OCI-LY1 (cell line): ENCODE measurements at regions not wholly inside any gene's neighbourhood (a gene's known extent, or its start where the extent isn't known, plus 50 kb on each side); places are given as distances from the start of the nearest gene placed in this dataset.

ENCODE experiments used
- EZH2 ChIP-seq: fragments of 200-600 bp; sonication (generic), shearing (Covaris generic); IDR thresholded peaks from 2 replicates; pipeline ENCODE4 v1.8.0; 2017; ENCODE audit warnings: borderline replicate concordance, mixed run types, mild to moderate bottlenecking, antibody characterized with exemption, low read length, moderate library complexity, mixed read lengths
- TF ChIP-seq, protein P1 (sequence below): fragments of 200-600 bp; sonication (generic), shearing (Covaris generic); IDR thresholded peaks from 2 replicates; pipeline ENCODE4 v1.5.1; 2017; ENCODE audit warnings: mild to moderate bottlenecking, antibody characterized with exemption, low read length, moderate library complexity, mixed read lengths

DNA sequence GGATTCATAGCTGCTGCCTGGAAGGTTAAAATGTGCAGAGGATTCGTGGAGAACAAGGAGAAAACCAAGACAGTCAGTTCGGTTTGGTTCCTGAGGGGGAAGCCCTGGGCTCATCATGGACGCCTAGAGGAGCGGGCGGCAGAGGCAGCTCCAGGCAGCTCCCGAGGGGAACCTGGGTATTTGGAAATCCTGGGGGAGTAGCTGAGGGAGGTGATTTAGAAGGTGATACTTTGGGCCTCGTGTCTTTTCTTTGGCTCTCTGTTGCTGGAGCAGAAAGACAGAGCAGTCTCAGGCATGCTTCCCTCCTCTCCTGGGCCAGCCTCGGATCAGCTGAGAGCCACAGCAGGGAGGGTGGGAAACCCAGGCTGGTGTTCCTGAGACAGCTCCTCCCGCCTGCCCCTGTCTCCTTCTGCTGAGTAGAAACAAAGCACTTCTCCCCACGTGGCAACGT lies 139.5 kb downstream of the DLL1 start:
- TF ChIP-seq EZH2: no peak
- TF ChIP-seq, protein P1, sequence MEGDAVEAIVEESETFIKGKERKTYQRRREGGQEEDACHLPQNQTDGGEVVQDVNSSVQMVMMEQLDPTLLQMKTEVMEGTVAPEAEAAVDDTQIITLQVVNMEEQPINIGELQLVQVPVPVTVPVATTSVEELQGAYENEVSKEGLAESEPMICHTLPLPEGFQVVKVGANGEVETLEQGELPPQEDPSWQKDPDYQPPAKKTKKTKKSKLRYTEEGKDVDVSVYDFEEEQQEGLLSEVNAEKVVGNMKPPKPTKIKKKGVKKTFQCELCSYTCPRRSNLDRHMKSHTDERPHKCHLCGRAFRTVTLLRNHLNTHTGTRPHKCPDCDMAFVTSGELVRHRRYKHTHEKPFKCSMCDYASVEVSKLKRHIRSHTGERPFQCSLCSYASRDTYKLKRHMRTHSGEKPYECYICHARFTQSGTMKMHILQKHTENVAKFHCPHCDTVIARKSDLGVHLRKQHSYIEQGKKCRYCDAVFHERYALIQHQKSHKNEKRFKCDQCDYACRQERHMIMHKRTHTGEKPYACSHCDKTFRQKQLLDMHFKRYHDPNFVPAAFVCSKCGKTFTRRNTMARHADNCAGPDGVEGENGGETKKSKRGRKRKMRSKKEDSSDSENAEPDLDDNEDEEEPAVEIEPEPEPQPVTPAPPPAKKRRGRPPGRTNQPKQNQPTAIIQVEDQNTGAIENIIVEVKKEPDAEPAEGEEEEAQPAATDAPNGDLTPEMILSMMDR: no peak
